ENCODE measurements at regions not wholly inside any gene's neighbourhood (a gene's known extent, or its start where the extent isn't known, plus 50 kb on each side); places are given as distances from the start of the nearest gene placed in this dataset.

DNA sequence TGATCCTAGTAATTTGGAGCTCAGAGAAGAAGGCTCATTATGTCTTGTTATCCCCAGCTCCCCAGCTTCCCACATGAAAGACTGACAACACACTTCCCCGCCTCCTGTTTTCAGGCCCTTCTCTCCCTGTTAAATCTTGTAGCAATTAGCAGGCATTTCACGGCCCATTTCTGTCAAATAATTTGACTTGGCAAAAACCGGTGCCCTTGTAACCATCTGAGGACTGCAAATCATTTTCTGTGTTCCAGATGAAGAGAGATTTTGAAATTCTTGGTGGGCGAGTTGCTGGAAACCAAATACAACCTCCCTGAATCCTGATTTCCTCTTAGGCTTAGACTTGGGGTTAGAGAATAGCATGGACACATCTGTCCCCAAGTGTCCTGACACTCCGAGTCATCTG is 109.7 kb downstream of the MSX2 start:
- no peak for DNase-seq (ENCODE audit: low spot score)

DNA sequence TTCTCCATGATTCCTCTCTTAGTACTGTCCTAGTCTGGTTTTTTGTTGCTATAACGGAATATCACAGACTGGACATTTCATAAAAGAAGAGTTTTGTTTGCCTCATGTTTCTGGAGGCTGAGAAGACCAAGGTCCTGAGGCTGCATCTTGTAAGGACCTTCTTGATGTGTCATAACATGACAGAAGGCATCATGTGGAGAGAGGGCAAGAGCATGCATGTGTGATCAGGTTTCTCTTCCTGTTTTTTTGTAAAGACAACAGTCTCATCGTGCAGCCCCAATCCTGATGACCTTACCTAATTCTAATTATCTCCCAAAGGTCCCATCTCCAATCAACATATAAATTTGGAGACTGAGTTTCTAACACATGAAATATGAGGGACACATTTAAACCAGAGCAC is 108.4 kb downstream of the MSX2 start:
- no peak for DNase-seq (ENCODE audit: low spot score)

- DNase-seq (ENCODE audit: low spot score) = no peak
Measured at GRCh38 chr5:174832025-174832424, 107.6 kb downstream of the MSX2 start.

GRCh38 chr5:174831031-174831660 is 106.8 kb downstream of the MSX2 start:
- DNase-seq (ENCODE audit: low spot score) = no peak

DNA sequence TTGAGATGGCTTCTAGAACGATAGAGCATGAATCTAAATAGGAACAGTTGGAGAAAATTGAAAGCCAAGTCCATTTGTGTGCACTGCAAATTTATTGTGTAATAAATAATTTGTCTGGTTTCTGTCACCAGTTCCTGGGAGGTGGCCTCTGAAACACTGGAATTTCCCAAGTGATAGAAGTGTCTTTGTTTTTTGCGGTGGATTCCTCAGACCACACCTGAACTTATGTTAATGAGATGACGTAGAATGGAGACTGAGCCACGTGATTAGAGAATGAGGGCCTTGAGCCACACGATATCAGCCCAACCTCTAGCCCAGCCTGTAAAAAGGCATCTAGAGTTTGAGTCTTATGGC is 105.1 kb downstream of the MSX2 start:
- no peak for DNase-seq (ENCODE audit: low spot score)

DNA sequence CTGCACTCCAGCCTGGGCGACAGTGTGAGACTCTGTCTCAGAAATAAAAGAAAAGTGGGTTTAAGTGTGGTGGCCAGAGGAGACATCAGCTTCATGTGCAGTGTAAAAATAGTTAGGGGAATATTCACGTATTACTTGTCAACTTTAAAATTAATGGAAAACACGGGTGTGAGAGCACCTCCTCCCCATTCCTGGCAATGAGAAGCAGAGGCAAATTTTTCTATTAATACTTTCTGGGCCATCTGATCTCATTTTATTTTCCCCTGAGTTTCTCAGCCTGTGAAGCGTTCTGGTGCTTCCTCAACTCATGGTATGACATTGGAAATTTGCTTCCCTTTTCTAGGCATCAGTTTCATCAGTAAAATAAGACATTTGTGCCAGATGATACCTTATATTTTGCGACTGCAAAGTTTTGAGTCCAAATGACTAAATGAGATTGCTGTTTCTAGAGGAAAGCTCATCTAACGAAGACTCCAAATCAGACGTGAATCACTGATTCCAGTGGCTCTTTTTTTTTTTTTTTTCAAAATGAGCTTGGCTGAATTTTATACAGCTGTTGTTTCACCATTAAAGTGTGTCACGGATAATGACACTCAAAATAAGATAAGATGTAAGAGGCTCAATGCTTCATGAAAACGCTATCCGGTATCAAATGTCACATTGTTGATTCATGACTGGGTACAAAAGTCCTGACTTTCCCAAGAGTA is 104.6 kb downstream of the MSX2 start:
- no peak for DNase-seq (ENCODE audit: low spot score)

GRCh38 chr5:174827558-174827957 is 103.2 kb downstream of the MSX2 start:
- no peak for DNase-seq (ENCODE audit: low spot score)

- no peak for DNase-seq (ENCODE audit: low spot score)
Measured at GRCh38 chr5:174825587-174825986, 101.2 kb downstream of the MSX2 start.

DNA sequence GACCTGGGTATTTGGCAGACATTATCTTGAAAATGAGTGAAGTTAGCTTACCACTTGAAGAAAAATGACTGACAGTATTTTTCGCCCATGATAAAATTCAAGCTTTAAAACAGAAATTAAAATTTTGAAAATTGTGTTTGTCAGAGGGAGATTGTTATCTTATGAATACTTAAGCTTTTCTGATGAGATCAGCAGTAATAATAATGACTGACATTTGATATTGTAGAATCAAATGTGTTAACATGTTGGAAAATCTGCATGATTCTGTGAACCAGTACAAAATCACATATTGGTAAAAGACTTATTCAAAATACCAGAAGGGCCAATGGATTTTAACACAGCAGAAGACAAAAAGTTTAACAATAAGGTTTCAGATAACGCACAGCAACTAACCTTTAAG is 94.0 kb downstream of the MSX2 start:
- no peak for DNase-seq (ENCODE audit: low spot score)

DNA sequence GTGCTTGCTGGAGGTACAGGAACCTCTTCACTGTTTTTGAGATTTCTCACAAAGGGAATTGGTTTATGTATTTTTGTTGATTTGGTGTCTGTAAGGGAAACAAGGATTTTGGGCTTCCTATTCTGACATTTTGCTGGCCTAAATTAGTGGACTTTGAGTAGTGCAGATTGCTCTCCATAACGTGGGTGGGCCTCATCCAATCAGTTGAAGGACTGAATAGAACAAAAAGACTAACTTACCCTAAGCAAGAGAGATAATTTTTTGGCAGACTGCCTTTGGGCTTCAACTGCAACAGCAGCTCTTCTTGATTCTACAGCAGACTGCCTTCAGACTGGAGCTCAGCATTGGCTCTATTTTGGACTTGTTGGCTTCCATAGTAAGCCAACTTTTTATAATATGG is 93.2 kb downstream of the MSX2 start:
- DNase-seq (ENCODE audit: low spot score) = no peak

DNA sequence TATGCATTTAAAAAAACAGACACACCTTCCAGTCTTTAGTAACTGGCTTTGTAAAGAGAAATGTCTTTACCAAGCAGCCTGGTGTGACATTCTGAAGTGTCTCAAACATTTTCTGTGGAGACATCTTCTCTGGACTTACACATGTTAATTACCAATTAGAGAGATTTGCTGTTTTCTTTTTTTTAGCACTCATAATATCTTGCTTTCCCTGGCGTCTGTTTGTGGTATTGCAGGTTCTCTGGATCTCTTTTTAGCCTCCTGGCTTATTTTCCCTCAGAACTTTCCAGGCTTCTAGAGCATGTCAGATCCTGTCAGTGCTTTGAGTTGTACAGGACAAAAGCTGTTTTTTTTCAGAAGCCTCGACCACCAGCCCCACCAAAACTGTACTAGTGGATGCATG is 92.5 kb downstream of the MSX2 start:
- DNase-seq (ENCODE audit: low spot score) = no peak

- no peak for DNase-seq (ENCODE audit: low spot score)
Measured at GRCh38 chr5:174811438-174811837, 87.1 kb downstream of the MSX2 start.

- DNase-seq (ENCODE audit: low spot score) = no peak
Measured at GRCh38 chr5:174810796-174811195, 86.4 kb downstream of the MSX2 start.

DNA sequence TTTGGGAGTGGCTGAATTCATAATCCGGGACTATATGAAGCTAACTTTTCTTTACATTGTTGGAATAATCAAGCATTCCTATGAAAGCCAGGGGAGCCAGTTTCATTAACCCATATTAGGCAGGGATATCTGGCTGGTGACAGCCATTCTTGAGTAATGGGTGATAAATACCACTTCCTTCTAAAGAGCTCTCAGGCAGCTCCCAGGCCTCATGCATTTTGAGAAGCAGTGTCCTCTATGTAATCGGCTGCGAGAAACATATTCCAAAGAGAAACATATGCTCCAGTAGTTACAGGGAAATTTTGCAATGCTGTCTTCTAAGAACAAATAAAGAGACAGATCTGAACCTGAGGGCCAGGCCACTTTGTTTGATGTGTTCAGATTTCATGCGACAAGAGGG is 83.1 kb downstream of the MSX2 start:
- no peak for DNase-seq (ENCODE audit: low spot score)

- no peak for DNase-seq (ENCODE audit: low spot score)
Measured at GRCh38 chr5:174806729-174807128, 82.3 kb downstream of the MSX2 start.

DNA sequence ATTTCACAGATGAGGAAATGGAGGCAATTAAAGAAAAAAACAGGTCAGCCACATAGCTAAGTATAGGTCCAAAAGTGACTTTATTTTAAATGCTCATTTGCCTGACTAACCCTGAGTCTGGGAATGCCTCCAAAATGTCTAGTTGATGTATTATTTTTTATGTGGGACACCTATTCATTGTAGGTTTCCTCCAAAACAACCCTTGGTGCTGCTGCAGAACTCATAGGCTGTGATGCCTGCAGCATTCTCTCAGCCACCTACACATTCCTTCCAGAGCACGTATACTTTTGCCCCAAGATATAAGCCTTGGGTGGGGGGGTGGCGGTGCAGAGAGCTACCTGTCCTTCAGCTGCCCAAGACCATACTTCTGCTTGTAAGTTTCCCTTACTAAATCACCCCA is 77.4 kb downstream of the MSX2 start:
- no peak for DNase-seq (ENCODE audit: low spot score)

GRCh38 chr5:174800435-174800834 is 76.1 kb downstream of the MSX2 start:
- no peak for DNase-seq (ENCODE audit: low spot score)

- DNase-seq (ENCODE audit: low spot score) = no peak
Measured at GRCh38 chr5:174799121-174799520, 74.7 kb downstream of the MSX2 start.

DNA sequence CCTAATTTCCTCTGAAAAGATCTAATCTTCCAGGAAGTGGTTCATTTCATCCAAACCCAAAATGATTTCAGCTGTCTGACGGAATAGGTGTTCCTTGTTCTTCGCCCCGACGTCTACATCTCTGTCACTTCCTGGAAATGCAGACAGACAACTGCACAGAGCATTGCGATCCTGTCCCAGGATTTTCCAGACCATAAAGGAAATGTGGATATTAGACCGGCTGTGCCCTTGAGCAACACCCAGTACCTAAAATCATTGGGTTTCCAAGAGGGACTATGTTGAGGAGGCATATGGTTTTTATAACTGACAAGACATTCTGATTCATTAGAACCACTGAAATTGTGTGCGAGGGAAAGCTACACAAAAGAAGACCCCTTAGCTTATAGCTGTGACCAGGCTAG is 74.2 kb downstream of the MSX2 start:
- DNase-seq (ENCODE audit: low spot score) = no peak

DNA sequence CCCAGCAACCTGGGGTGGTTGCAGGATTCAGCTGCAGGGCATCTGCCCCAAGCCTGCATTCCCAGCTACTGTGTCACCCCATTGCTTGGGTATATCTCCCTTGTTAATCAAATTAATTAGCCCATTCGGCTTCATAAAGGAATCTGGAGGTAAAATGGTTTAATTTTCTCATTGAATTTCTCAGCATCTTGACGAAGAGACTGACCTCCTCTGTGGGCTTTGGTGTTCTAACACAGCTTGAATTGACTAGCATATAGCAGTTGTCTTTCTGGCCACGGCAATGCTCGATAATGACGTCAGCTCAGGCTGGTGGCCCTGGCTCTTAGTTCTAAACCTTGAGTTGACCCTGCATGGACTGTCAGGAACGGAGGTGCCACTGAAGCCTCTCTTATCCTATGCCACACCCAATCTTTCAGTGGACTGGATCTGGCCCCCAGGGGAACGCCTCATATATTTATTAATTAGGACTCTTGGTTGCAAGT is 72.4 kb downstream of the MSX2 start:
- DNase-seq (ENCODE audit: low spot score) = no peak

DNA sequence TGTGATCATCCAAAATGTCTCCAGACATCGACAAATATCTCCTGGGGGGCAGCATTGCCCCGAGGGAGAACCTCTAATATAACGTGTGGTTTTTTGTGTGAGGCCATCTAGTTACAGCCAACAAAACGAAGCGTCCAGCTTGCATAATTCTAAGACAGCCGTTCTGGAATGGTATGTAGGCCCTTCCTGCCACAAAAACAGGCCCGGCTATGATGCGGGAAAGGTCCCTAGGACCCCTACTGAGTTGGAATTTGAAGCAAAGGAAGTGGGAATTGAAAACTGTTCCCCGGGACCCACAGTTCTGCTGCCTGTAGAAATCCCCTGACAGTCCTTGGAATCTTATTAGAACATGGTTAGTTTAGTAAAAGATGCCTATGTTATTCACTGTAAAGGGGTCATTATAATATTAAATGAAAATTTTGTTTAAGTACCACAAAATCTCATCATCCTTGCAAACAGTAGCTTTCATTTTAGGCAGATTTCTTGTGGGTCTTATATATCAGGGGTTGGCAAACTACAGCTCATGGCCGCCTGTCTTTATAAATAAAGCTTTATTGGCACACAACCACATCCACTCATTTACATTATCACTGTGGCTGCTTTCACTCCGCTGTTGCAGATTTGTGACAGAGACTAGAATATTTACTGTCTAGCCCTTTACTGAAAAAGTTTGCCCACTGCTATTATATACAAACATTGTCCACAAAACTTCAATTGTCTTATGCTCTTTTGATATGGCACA is 70.7 kb downstream of the MSX2 start:
- DNase-seq (ENCODE audit: low spot score) = no peak

DNA sequence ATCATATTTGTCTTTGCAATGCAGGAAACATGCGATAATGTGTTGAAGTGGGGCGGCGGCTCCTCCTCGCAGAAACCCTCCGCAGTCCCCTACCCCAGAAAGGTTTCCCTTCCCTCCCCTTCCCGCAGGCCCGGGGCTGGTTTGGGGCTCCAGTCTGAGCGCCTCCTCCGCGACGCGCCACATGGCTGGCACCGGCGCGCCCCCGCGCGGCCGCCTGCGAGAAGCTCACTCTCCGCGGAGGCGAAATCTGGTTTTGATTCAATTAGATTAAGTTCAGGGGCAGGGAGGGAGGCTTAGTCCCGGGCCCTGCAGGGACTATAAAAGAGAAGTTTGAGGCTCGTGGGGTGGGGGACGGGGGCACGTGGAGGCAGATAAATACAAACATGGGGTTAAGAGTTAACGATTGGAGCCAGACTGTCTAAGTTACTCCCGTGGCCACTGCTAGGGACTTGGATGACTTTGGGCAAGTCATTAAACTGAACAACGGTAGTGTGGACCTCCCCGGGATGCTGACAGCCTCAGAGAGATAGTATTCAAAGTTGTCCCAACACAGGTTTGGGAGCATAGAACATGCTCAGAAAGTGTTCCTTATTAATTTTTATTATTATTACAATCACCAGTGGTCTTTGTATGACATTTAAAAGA is 69.4 kb downstream of the MSX2 start:
- DNase-seq (ENCODE audit: low spot score) = peak; percentile 66

GRCh38 chr5:174793076-174793475 is 68.7 kb downstream of the MSX2 start:
- no peak for DNase-seq (ENCODE audit: low spot score)

Data from AG08395 (cell line).